ENCODE measurements at regions not wholly inside any gene's neighbourhood (a gene's known extent, or its start where the extent isn't known, plus 50 kb on each side); places are given as distances from the start of the nearest gene placed in this dataset.

GRCh38 chr1:8267307-8267706, 50.6 kb upstream of the SLC45A1 start:
- no peak for TF ChIP-seq CTCF (conservative IDR thresholded peaks at IDR 0.05; ENCODE audit: low read length)
- TF ChIP-seq EZH2phosphoT487 (IDR thresholded peaks at IDR 0.05; ENCODE audit: borderline replicate concordance): no peak

Data from Loucy (cell line).